H1 (cell line): ENCODE measurements at regions not wholly inside any gene's neighbourhood (a gene's known extent, or its start where the extent isn't known, plus 50 kb on each side); places are given as distances from the start of the nearest gene placed in this dataset.
A peak's percentile ranks its signal among the peaks of the same experiment; 100 is the strongest.

ENCODE experiments used
- CTCF ChIA-PET: fragments of 300-600 bp; sonication (Branson Sonifier 250); formaldehyde crosslinking; loops from one replicate; lab custom pipeline; 2021; ENCODE audit not compliant: partially characterized antibody; lab: Charles Lee
- POLR2A ChIA-PET: fragments of 300-600 bp; sonication (Branson Sonifier 250); formaldehyde crosslinking; loops from one replicate; lab custom pipeline; 2021; ENCODE audit warnings: inconsistent platforms; ENCODE audit not compliant: partially characterized antibody; lab: Charles Lee
- DNase-seq, 2 experiments: peaks; one replicate each; pipeline versions ENCODE4 v3.0.0 to v3.0.0-alpha.2; 2010 to 2022; ENCODE audit warnings: low spot score in 2 of 2, low read depth in 1 of 2, mixed read lengths in 1 of 2
- FAIRE-seq: peaks from 2 replicates; lab custom pipeline; 2011; peaks lifted over from hg19 to GRCh38; lab: Jason Lieb, UNC
- H2AFZ ChIP-seq: 2 replicates; pipeline ENCODE4 v1.8.1; 2012; ENCODE audit warnings: low read length, inconsistent platforms
- H2AK5ac ChIP-seq: 2 replicates; pipeline ENCODE4 v1.6.1; 2013; ENCODE audit warnings: low read depth, low read length
- H2BK120ac ChIP-seq: replicated peaks from 2 replicates; pipeline ENCODE3; 2013; ENCODE audit warnings: low read depth, low read length, inconsistent platforms
- H2BK12ac ChIP-seq: 2 replicates; pipeline ENCODE4 v1.6.1; 2013; ENCODE audit warnings: low read depth, low read length
- H2BK15ac ChIP-seq: 2 replicates; pipeline ENCODE4 v1.6.1; 2013; ENCODE audit warnings: low read length
- H2BK20ac ChIP-seq: 2 replicates; pipeline ENCODE4 v1.6.1; 2013; ENCODE audit warnings: low read length
- H2BK5ac ChIP-seq: 2 replicates; pipeline ENCODE4 v1.6.1; 2013; ENCODE audit warnings: low read depth, low read length
- H3K14ac ChIP-seq: 2 replicates; pipeline ENCODE4 v1.6.1; 2013; ENCODE audit warnings: inconsistent platforms; ENCODE audit not compliant: insufficient read length
- H3K18ac ChIP-seq: 2 replicates; pipeline ENCODE4 v1.6.1; 2013; ENCODE audit warnings: low read length; ENCODE audit errors: extremely low read depth
- H3K23ac ChIP-seq: 2 replicates; pipeline ENCODE4 v1.6.1; 2013; ENCODE audit warnings: inconsistent platforms; ENCODE audit not compliant: insufficient read length
- H3K23me2 ChIP-seq: 2 replicates; pipeline ENCODE4 v1.6.1; 2013; ENCODE audit warnings: low read depth, low read length
- H3K27ac ChIP-seq: 2 replicates; pipeline ENCODE4 v1.6.1; 2011; ENCODE audit warnings: low read depth, low read length, inconsistent platforms
- H3K27me3 ChIP-seq, 4 experiments: replicated peaks in 1 of 4; 1 replicate in 1 of 4; 2 replicates in 3 of 4; pipeline versions ENCODE4 v1.6.1 to v1.8.1; 2011 to 2013; ENCODE audit warnings: low read length in 3 of 4, mild to moderate bottlenecking in 3 of 4, inconsistent platforms in 2 of 4, mixed read lengths in 2 of 4, moderate library complexity in 1 of 4; ENCODE audit not compliant: control insufficient read depth in 3 of 4, insufficient read depth in 3 of 4; ENCODE audit errors: extremely low read depth in 1 of 4
- H3K36me3 ChIP-seq, 4 experiments: 2 replicates each; pipeline versions ENCODE4 v1.6.1 to v1.8.1; 2011 to 2013; ENCODE audit warnings: mild to moderate bottlenecking in 4 of 4, low read length in 3 of 4, moderate library complexity in 2 of 4, control low read depth in 1 of 4, inconsistent platforms in 1 of 4; ENCODE audit not compliant: insufficient read depth in 4 of 4, control insufficient read depth in 2 of 4
- H3K4ac ChIP-seq: replicated peaks from 2 replicates; pipeline ENCODE3; 2013; ENCODE audit warnings: low read length, low read depth, mixed read lengths, inconsistent platforms; ENCODE audit not compliant: insufficient read length
- H3K4me1 ChIP-seq, 4 experiments: replicated peaks in 1 of 4; 1 replicate in 1 of 4; 2 replicates in 3 of 4; pipeline versions ENCODE4 v1.6.1 to v1.8.1; 2011 to 2013; ENCODE audit warnings: low read length in 3 of 4, inconsistent platforms in 2 of 4, mixed read lengths in 1 of 4; ENCODE audit not compliant: insufficient read depth in 4 of 4, control insufficient read depth in 3 of 4
- H3K4me2 ChIP-seq, 2 experiments: 2 replicates each; pipeline versions ENCODE4 v1.6.1 to v1.8.1; 2011 to 2013; ENCODE audit warnings: low read depth in 2 of 2, low read length in 2 of 2, control low read depth in 1 of 2, inconsistent platforms in 1 of 2, mild to moderate bottlenecking in 1 of 2; ENCODE audit not compliant: insufficient read depth in 1 of 2
- H3K4me3 ChIP-seq, 4 experiments: fragments of 200-600, 300-600 bp in 1 of 4; sonication (generic), shearing (Covaris generic), sonication (Bioruptor Twin) in 1 of 4; 2 replicates each; pipeline versions ENCODE4 v1.5.1 to v1.8.1; 2011 to 2016; ENCODE audit warnings: low read length in 4 of 4, low read depth in 3 of 4, control low read depth in 2 of 4, inconsistent platforms in 2 of 4, mild to moderate bottlenecking in 2 of 4, mixed read lengths in 1 of 4, moderate library complexity in 1 of 4; ENCODE audit not compliant: insufficient read depth in 2 of 4; ENCODE audit errors: extremely low read depth in 1 of 4
- H3K56ac ChIP-seq: replicated peaks from 2 replicates; pipeline ENCODE3; 2013; ENCODE audit warnings: low read depth, mild to moderate bottlenecking, mixed read lengths, low read length, inconsistent platforms; ENCODE audit not compliant: insufficient read length
- H3K79me1 ChIP-seq: 2 replicates; pipeline ENCODE4 v1.6.1; 2013; ENCODE audit warnings: low read depth, low read length, control low read depth
- H3K79me2 ChIP-seq, 2 experiments: 2 replicates each; pipeline versions ENCODE4 v1.6.1 to v1.8.1; 2012 to 2013; ENCODE audit warnings: low read length in 2 of 2, mild to moderate bottlenecking in 2 of 2, inconsistent platforms in 1 of 2; ENCODE audit not compliant: insufficient read depth in 2 of 2, control insufficient read depth in 1 of 2
- H3K9ac ChIP-seq, 4 experiments: replicated peaks in 1 of 4; 1 replicate in 1 of 4; 2 replicates in 3 of 4; pipeline versions ENCODE4 v1.6.1 to v1.8.1; 2011 to 2013; ENCODE audit warnings: low read depth in 3 of 4, low read length in 3 of 4, control low read depth in 2 of 4, mild to moderate bottlenecking in 2 of 4, moderate library complexity in 2 of 4, inconsistent platforms in 1 of 4; ENCODE audit errors: extremely low read depth in 1 of 4
- H3K9me3 ChIP-seq, 2 experiments: 2 replicates each; pipeline versions ENCODE4 v1.6.1 to v1.8.1; 2012 to 2013; ENCODE audit warnings: mild to moderate bottlenecking in 2 of 2, moderate library complexity in 2 of 2, control low read depth in 1 of 2, inconsistent platforms in 1 of 2, low read depth in 1 of 2, low read length in 1 of 2, mixed read lengths in 1 of 2; ENCODE audit not compliant: insufficient read depth in 2 of 2
- H4K20me1 ChIP-seq, 2 experiments: replicated peaks in 1 of 2; 2 replicates each; pipeline versions ENCODE3 to v1.8.1; 2011 to 2013; ENCODE audit warnings: inconsistent platforms in 2 of 2, low read length in 2 of 2, mild to moderate bottlenecking in 1 of 2; ENCODE audit not compliant: insufficient read depth in 2 of 2, control insufficient read depth in 1 of 2
- H4K5ac ChIP-seq: 2 replicates; pipeline ENCODE4 v1.6.1; 2013; ENCODE audit warnings: low read length, low read depth, mixed read lengths, inconsistent platforms; ENCODE audit not compliant: insufficient read length
- H4K8ac ChIP-seq: 2 replicates; pipeline ENCODE4 v1.8.0; 2013; ENCODE audit warnings: mild to moderate bottlenecking, moderate library complexity, low read length, inconsistent platforms; ENCODE audit not compliant: insufficient read depth; ENCODE audit errors: extremely low read depth
- H4K91ac ChIP-seq: replicated peaks from 2 replicates; pipeline ENCODE3; 2013; ENCODE audit warnings: low read length, mixed read lengths, inconsistent platforms; ENCODE audit not compliant: insufficient read length
- BACH1 ChIP-seq: IDR thresholded peaks from 2 replicates; pipeline ENCODE4 v1.6.1; 2012; ENCODE audit warnings: low read length, improper control_type of control experiment
- CBX8 ChIP-seq: fragments of 300-800, 300-1000 bp; sonication (generic); IDR thresholded peaks from 2 replicates; pipeline ENCODE4 v1.7.1; 2016; ENCODE audit warnings: low read depth, low read length, borderline replicate concordance
- CREB1 ChIP-seq: IDR thresholded peaks from 2 replicates; pipeline ENCODE4 v1.6.1; 2012; ENCODE audit warnings: inconsistent platforms
- EGR1 ChIP-seq: IDR thresholded peaks from 2 replicates; pipeline ENCODE4 v1.6.1; 2011; ENCODE audit warnings: low read depth, low read length, borderline replicate concordance
- EP300 ChIP-seq, 2 experiments: IDR thresholded peaks; 1 replicate in 1 of 2; 2 replicates in 1 of 2; pipeline ENCODE4 v1.6.1; 2011 to 2012; ENCODE audit warnings: low read depth in 2 of 2, low read length in 2 of 2, mild to moderate bottlenecking in 2 of 2, borderline replicate concordance in 1 of 2, inconsistent platforms in 1 of 2, moderate library complexity in 1 of 2
- EZH2 ChIP-seq: fragments of 200-600 bp; sonication (generic); IDR thresholded peaks from 2 replicates; pipeline ENCODE4 v1.7.1; 2012; ENCODE audit warnings: low read depth, mild to moderate bottlenecking, moderate library complexity, low read length, inconsistent platforms; ENCODE audit not compliant: severe bottlenecking
- HDAC6 ChIP-seq: IDR thresholded peaks from one replicate; pipeline ENCODE4 v1.7.1; 2012; ENCODE audit warnings: low read depth, mild to moderate bottlenecking, inconsistent platforms, low read length, moderate library complexity
- MAFK ChIP-seq: IDR thresholded peaks from 2 replicates; pipeline ENCODE4 v1.6.1; 2012; ENCODE audit warnings: low read depth, mild to moderate bottlenecking, improper control_type of control experiment, low read length
- PHF8 ChIP-seq: fragments of 200-600 bp; sonication (generic); conservative IDR thresholded peaks from 2 replicates; pipeline ENCODE4 v1.7.1; 2012; ENCODE audit warnings: low read depth, mild to moderate bottlenecking, inconsistent platforms, low read length, moderate library complexity
- POLR2AphosphoS5 ChIP-seq: IDR thresholded peaks from 2 replicates; pipeline ENCODE4 v1.6.1; 2011; ENCODE audit warnings: low read depth, low read length
- POU5F1 ChIP-seq: IDR thresholded peaks from 2 replicates; pipeline ENCODE4 v1.6.1; 2011; ENCODE audit warnings: low read depth, mild to moderate bottlenecking, low read length, moderate library complexity
- RXRA ChIP-seq: IDR thresholded peaks from 2 replicates; pipeline ENCODE4 v1.6.1; 2011; ENCODE audit warnings: low read depth, mild to moderate bottlenecking, low read length, moderate library complexity; ENCODE audit not compliant: insufficient read depth
- SAP30 ChIP-seq: fragments of 300-600 bp; sonication (generic); IDR thresholded peaks from 2 replicates; pipeline ENCODE4 v1.7.1; 2012; ENCODE audit warnings: low read length, moderate library complexity, mild to moderate bottlenecking, inconsistent platforms; ENCODE audit not compliant: insufficient read depth, insufficient replicate concordance
- SP1 ChIP-seq: IDR thresholded peaks from 2 replicates; pipeline ENCODE4 v1.6.1; 2011; ENCODE audit warnings: low read depth, low read length
- USF2 ChIP-seq: IDR thresholded peaks from 2 replicates; pipeline ENCODE4 v1.6.1; 2011; ENCODE audit warnings: low read length, improper control_type of control experiment
- WGBS, 2 experiments: shearing (Covaris generic) in 1 of 2; methylation state at CpG; one replicate each; pipeline versions ENCODE4 v1.1.6 to v1.1.7; 2013 to 2015; ENCODE audit warnings: low lambda C conversion rate in 2 of 2, mixed read lengths in 2 of 2, inconsistent platforms in 1 of 2, low coverage in 1 of 2, missing lambda C conversion rate in 1 of 2; ENCODE audit not compliant: insufficient replicate concordance in 2 of 2, insufficient coverage in 1 of 2, insufficient read length in 1 of 2; ENCODE audit errors: extremely low coverage in 1 of 2, missing lambda C conversion rate in 1 of 2; 5-methylcytosine and 5-hydroxymethylcytosine counted together

- Histone ChIP-seq H3K36me3 (no peaks in the 10 kb centered on the region), H3K18ac (no peak overlapping the region), H3K27ac (no peak overlapping the region), H3K23ac (no peak overlapping the region), H2AFZ (no peak overlapping the region), H3K27me3 (no peaks in the 10 kb centered on the region), H3K79me1 (no peaks in the 10 kb centered on the region), H4K5ac (no peak overlapping the region), H2BK12ac (no peak overlapping the region), H4K91ac (no peak overlapping the region), H4K20me1 (no peaks in the 10 kb centered on the region), H4K8ac (no peak overlapping the region), H3K9ac (no peak overlapping the region), H3K14ac (no peak overlapping the region), H3K4me3 (no peak overlapping the region), H2BK5ac (no peak overlapping the region), H3K4ac (no peak overlapping the region), H3K79me2 (no peaks in the 10 kb centered on the region), H3K9me3 (no peaks in the 10 kb centered on the region), H2BK120ac (no peak overlapping the region), H3K23me2 (no peaks in the 10 kb centered on the region), H2BK15ac (no peak overlapping the region), H3K4me2 (no peak overlapping the region), H2AK5ac (no peak overlapping the region), H3K56ac (peak overlapping the region; percentile 6), H2BK20ac (no peak overlapping the region), H3K4me1 (no peaks in the 10 kb centered on the region)
- FAIRE-seq (no peak), DNase-seq (no peak)
- POLR2A ChIA-PET, result no interaction called here
- CTCF ChIA-PET, result no interaction called here
- WGBS, 2 experiments, result 83% methylated on average over 1 of the region's 1 CpG; no CpG with 5 or more reads in 1 of the 2 experiments
- no peak for TF ChIP-seq HDAC6
- no peak for TF ChIP-seq CREB1
- TF ChIP-seq SP1, result no peak
- TF ChIP-seq USF2, result no peak
- TF ChIP-seq EZH2, result no peak
- TF ChIP-seq POU5F1, result no peak
- no peak for TF ChIP-seq CBX8
- no peak for TF ChIP-seq EP300 (IDR thresholded peaks at IDR 0.05; ENCODE audit: borderline replicate concordance in 1 of 2, low read depth in 2 of 2, low read length in 2 of 2)
- TF ChIP-seq POLR2AphosphoS5, result no peak
- no peak for TF ChIP-seq RXRA
- no peak for TF ChIP-seq MAFK
- no peak for TF ChIP-seq BACH1
- TF ChIP-seq PHF8, result no peak
- no peak for TF ChIP-seq EGR1
- TF ChIP-seq SAP30, result no peak
Observed at GRCh38 chr4:36794716-36795115, 449.8 kb upstream of the NWD2 start.
